Esophagus squamous epithelium (tissue), 4 donors: ENCODE measurements at regions not wholly inside any gene's neighbourhood (a gene's known extent, or its start where the extent isn't known, plus 50 kb on each side); places are given as distances from the start of the nearest gene placed in this dataset.

ENCODE experiments used
- POLR2A ChIP-seq, 4 donors: fragments of 450-650 bp; IDR thresholded peaks; one replicate each; pipeline ENCODE4 v1.6.1; 2017; ENCODE audit warnings: antibody characterized with exemption in 4 of 4, mild to moderate bottlenecking in 4 of 4, moderate library complexity in 3 of 4
- TF ChIP-seq, protein P1 (sequence below), 6 experiments: fragments of 450-650 bp in 4 of 6; fragments of 200-600 bp in 2 of 6; sonication (generic) in 2 of 6; IDR thresholded peaks; one replicate each; pipeline ENCODE4 v1.5.1; 2016 to 2019; ENCODE audit warnings: antibody characterized with exemption in 6 of 6, mild to moderate bottlenecking in 4 of 6, moderate library complexity in 4 of 6

- TF ChIP-seq, protein P1, sequence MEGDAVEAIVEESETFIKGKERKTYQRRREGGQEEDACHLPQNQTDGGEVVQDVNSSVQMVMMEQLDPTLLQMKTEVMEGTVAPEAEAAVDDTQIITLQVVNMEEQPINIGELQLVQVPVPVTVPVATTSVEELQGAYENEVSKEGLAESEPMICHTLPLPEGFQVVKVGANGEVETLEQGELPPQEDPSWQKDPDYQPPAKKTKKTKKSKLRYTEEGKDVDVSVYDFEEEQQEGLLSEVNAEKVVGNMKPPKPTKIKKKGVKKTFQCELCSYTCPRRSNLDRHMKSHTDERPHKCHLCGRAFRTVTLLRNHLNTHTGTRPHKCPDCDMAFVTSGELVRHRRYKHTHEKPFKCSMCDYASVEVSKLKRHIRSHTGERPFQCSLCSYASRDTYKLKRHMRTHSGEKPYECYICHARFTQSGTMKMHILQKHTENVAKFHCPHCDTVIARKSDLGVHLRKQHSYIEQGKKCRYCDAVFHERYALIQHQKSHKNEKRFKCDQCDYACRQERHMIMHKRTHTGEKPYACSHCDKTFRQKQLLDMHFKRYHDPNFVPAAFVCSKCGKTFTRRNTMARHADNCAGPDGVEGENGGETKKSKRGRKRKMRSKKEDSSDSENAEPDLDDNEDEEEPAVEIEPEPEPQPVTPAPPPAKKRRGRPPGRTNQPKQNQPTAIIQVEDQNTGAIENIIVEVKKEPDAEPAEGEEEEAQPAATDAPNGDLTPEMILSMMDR (IDR thresholded peaks at IDR 0.05), result no peak
- no peak for TF ChIP-seq POLR2A (IDR thresholded peaks at IDR 0.05)
These were observed 73.2 kb upstream of the GPC1 start for GRCh38 chr2:240362216-240362755.
